Mammary epithelial cell (primary cell): ENCODE measurements at regions not wholly inside any gene's neighbourhood (a gene's known extent, or its start where the extent isn't known, plus 50 kb on each side); places are given as distances from the start of the nearest gene placed in this dataset.

ENCODE experiments used
- EZH2 ChIP-seq: IDR thresholded peaks from 2 replicates; pipeline ENCODE4 v1.6.1; 2012; ENCODE audit warnings: low read length, inconsistent platforms, borderline replicate concordance
- TF ChIP-seq, protein P1 (sequence below), 2 donors: IDR thresholded peaks in 1 of 2; conservative IDR thresholded peaks in 1 of 2; 2 replicates each; pipeline ENCODE4 v1.5.1; 2011 to 2012; ENCODE audit warnings: inconsistent platforms in 2 of 2, low read length in 2 of 2, mild to moderate bottlenecking in 2 of 2, control low read depth in 1 of 2, low read depth in 1 of 2; ENCODE audit not compliant: insufficient read depth in 1 of 2; ENCODE audit errors: extremely low read depth in 1 of 2

DNA sequence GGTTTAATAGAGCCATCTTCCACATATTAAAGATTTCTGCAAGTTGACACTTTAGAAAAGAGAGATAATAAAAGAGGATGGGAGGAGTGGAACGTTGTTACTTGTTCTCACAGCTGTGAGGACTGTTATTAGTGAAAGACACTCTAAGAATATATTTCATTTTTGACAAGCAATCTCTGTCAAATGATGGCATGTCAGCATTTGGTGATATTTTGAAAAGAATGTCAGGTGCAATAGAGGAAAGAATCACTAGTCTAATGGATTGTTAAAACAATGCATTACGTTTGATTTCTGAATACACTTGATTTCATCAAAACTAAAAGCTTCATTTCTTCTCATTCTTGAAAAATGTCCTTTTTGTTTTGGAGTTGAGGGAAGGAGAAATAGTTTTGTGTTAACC lies 853.4 kb downstream of the PLA2G4A start:
- TF ChIP-seq, protein P1, sequence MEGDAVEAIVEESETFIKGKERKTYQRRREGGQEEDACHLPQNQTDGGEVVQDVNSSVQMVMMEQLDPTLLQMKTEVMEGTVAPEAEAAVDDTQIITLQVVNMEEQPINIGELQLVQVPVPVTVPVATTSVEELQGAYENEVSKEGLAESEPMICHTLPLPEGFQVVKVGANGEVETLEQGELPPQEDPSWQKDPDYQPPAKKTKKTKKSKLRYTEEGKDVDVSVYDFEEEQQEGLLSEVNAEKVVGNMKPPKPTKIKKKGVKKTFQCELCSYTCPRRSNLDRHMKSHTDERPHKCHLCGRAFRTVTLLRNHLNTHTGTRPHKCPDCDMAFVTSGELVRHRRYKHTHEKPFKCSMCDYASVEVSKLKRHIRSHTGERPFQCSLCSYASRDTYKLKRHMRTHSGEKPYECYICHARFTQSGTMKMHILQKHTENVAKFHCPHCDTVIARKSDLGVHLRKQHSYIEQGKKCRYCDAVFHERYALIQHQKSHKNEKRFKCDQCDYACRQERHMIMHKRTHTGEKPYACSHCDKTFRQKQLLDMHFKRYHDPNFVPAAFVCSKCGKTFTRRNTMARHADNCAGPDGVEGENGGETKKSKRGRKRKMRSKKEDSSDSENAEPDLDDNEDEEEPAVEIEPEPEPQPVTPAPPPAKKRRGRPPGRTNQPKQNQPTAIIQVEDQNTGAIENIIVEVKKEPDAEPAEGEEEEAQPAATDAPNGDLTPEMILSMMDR (conservative IDR thresholded peaks at IDR 0.05 in 1 of 2, IDR thresholded peaks at IDR 0.05 in 1 of 2; ENCODE audit: extremely low read depth in 1 of 2, insufficient read depth in 1 of 2, low read depth in 1 of 2, low read length in 2 of 2): no peak
- no peak for TF ChIP-seq EZH2
